Cardiac fibroblast (primary cell): ENCODE measurements at regions not wholly inside any gene's neighbourhood (a gene's known extent, or its start where the extent isn't known, plus 50 kb on each side); places are given as distances from the start of the nearest gene placed in this dataset.

Experiments used
- DNase-seq, 2 donors: peaks; one replicate each; pipeline versions ENCODE4 v3.0.0 to v3.0.0-alpha.2; 2010; ENCODE audit warnings: low read depth in 2 of 2
- H3K4me3 ChIP-seq, 2 donors: replicated peaks in 1 of 2; 1 replicate in 1 of 2; 2 replicates in 1 of 2; pipeline ENCODE4 v1.5.1; 2011; ENCODE audit warnings: low read depth in 2 of 2, low read length in 2 of 2, mild to moderate bottlenecking in 2 of 2, moderate library complexity in 1 of 2
- CTCF ChIP-seq: IDR thresholded peaks from one replicate; pipeline ENCODE4 v1.5.1; 2011; ENCODE audit warnings: low read depth, mild to moderate bottlenecking, low read length, inconsistent platforms

DNA sequence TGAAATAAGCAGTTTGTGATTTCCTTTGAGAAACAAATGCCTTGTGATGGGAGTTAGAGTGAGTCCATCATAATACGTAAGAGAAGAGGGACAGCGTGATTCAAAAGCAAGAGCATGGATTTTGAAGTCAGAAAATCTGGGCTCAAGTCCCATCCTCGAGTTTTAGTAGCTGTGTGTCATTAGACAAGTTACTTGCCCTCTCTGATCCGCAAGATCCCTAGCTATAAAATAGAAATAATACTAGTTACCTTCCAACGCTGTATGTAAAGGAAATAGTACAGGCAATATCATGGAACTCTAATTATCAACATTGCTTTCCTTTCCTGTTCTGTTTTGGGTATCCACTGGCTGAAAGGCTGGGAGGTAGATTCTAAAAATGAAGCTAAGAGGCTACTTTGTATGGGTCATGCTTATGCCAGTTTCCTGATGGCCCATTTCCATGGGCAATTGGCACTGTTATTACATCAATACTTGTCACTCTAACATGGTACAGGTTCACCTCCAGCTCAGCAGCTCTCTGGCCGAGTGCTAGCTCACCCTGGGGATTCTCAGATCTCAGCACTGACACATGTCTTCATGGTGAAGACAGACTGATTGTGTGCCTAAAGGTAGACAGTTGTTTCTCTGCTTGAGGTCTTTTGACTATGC, 241.7 kb upstream of the KLF4 start:
- H3K4me3 ChIP-seq: no peak overlapping the region
- no peak for TF ChIP-seq CTCF
- no peak for DNase-seq

DNA sequence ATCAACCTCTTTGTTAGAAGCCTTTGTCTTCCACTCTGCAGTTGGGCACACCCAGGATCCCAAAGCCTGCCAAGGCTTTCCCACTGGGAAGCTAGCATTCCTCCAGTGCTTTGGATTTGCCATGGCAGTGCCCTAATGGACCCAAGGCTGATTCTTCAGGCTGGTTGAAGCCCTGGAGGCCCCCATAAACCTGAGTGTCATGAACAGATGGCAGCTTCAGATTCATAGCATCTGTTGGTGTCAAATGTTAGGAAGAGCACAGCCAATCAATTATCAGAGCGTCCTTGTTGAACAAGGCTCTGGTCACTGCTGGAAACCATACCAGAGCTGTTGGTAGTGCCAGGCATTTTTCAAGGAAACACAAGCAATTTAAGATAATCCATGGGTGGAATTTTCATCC, 241.1 kb upstream of the KLF4 start:
- TF ChIP-seq CTCF: no peak
- no peak for DNase-seq
- H3K4me3 ChIP-seq: no peak overlapping the region

DNA sequence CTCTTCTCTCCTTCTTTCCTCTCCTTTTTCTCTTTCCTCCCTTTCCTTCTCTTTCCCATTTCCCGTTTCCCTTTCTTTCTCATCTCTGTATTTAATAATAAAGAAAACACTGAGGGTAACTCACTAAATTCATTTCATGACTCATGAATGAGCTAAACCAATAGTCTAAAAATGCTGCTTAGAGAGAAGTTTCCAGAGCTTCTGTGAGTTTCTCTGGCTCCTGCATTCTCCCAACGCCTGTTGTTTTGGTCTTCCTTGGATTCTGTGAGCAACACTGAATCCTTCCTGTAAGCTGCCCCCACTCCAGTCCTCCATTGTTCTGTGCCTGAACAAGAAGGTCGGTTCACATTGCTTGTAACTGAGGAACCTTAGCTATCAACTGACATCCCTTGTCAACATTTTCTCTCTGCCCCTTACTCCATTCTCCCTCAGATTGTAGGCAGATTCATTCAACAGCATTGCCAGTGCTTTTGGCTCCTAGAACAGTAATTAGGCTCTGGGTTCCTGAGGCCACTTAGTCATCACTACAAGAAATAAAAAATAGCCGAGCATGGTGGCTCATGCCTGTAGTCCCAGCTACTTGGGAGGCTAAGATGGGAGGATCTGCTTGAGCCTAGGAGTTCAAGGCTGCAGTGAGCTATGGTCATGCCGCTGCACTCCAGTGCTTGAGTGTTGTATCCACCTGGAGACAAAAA, 237.7 kb upstream of the KLF4 start:
- DNase-seq: peak in 1 of 2 donors; percentile 45
- TF ChIP-seq CTCF: no peak
- no peak overlapping the region for H3K4me3 ChIP-seq

DNA sequence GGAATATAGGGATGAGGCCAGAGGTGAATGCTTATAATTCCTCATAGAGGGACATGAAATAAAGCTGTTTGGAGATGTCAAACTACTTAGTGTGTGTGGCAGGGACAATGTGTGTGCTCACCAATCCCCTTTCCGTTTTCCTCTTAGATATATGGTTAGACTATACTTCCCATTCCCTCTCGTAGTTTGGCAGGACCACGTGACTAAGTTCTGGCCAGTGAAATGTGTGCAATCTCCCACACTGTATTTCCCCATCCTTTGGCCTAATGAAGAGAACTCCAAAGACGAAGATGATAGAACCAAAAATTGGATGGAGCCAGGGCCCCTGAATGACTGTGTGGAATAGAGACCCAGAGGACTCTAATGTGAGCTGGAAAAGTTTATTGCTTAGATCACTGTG, 233.4 kb upstream of the KLF4 start:
- DNase-seq: no peak
- no peak for TF ChIP-seq CTCF
- no peak overlapping the region for H3K4me3 ChIP-seq

DNA sequence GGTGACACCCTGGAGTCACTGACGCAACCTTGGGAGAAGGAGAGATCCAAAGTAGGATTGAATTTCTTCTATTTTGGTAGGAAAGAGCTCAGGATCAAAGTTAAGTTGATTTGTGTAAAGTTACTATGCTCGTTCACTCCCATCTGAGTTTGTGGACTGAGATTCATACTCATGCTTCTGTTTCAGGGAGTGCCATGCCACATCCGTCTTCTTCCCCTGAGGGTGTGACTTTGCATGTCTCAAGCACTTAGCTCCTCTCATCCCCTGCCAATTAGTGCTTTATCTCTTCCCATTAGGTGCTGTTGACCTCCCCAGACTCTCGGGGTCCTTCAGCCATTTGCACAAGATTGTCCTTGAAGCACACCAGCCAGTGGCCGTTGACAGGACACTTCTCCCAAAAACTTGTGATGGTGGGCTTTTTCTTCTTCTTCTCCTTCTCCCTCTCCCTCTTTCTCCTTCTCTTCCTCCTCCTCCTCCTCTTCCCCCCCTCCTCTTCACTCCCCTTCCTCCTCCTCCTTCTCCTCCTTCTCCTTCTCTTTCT, 232.2 kb upstream of the KLF4 start:
- DNase-seq: no peak
- TF ChIP-seq CTCF: no peak

GRCh38 chr9:107720501-107720900, 230.9 kb upstream of the KLF4 start:
- DNase-seq: no peak
- TF ChIP-seq CTCF: no peak
- no peak overlapping the region for H3K4me3 ChIP-seq

More for the DNA sequence above, 232.2 kb upstream of the KLF4 start:
- H3K4me3 ChIP-seq: no peak overlapping the region
